ENCODE measurements at regions not wholly inside any gene's neighbourhood (a gene's known extent, or its start where the extent isn't known, plus 50 kb on each side); places are given as distances from the start of the nearest gene placed in this dataset.

DNA sequence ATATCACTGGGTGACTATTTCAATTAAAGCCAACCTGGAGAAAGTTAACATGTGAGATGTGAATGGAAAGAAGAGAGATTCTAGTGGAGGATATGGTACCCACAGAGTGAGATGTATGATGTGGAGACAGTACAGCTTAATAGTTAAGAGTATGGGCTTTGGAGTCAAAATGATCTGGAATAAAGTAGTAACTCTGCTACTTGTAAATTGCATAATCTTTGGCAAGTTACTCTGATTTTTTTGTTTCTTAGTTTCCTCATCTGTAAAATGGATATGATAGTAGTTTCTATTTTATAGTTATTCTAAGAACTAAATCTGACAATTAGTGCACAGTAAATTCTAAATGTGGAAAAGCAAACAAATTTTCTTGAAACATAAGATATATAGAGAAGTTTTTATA is 79.2 kb downstream of the ISOC1 start:
- H3K9me3 ChIP-seq (ENCODE audit: control insufficient read depth in 1 of 2, insufficient read depth in 1 of 2, low read depth in 1 of 2, low read length in 2 of 2): no peaks in the 10 kb centered on the region
- no peak overlapping the region for H3K27ac ChIP-seq (ENCODE audit: low read depth, low read length)
- TF ChIP-seq FOSL1 (IDR thresholded peaks at IDR 0.05; ENCODE audit: low read depth) (no peak), ELF1 (IDR thresholded peaks at IDR 0.05; ENCODE audit: borderline replicate concordance, low read depth) (no peak), JUND (IDR thresholded peaks at IDR 0.05) (no peak), SRF (IDR thresholded peaks at IDR 0.05; ENCODE audit: low read depth) (no peak), SP1 (IDR thresholded peaks at IDR 0.05; ENCODE audit: low read depth) (no peak), EGR1 (IDR thresholded peaks at IDR 0.05; ENCODE audit: low read depth) (no peak), EZH2 (IDR thresholded peaks at IDR 0.05) (no peak), ZBTB33 (IDR thresholded peaks at IDR 0.05; ENCODE audit: extremely low read depth, insufficient replicate concordance, low read length) (no peak)
- TF ChIP-seq, protein P1, sequence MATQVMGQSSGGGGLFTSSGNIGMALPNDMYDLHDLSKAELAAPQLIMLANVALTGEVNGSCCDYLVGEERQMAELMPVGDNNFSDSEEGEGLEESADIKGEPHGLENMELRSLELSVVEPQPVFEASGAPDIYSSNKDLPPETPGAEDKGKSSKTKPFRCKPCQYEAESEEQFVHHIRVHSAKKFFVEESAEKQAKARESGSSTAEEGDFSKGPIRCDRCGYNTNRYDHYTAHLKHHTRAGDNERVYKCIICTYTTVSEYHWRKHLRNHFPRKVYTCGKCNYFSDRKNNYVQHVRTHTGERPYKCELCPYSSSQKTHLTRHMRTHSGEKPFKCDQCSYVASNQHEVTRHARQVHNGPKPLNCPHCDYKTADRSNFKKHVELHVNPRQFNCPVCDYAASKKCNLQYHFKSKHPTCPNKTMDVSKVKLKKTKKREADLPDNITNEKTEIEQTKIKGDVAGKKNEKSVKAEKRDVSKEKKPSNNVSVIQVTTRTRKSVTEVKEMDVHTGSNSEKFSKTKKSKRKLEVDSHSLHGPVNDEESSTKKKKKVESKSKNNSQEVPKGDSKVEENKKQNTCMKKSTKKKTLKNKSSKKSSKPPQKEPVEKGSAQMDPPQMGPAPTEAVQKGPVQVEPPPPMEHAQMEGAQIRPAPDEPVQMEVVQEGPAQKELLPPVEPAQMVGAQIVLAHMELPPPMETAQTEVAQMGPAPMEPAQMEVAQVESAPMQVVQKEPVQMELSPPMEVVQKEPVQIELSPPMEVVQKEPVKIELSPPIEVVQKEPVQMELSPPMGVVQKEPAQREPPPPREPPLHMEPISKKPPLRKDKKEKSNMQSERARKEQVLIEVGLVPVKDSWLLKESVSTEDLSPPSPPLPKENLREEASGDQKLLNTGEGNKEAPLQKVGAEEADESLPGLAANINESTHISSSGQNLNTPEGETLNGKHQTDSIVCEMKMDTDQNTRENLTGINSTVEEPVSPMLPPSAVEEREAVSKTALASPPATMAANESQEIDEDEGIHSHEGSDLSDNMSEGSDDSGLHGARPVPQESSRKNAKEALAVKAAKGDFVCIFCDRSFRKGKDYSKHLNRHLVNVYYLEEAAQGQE (IDR thresholded peaks at IDR 0.05; ENCODE audit: low read depth): no peak
- TF ChIP-seq, protein P2, sequence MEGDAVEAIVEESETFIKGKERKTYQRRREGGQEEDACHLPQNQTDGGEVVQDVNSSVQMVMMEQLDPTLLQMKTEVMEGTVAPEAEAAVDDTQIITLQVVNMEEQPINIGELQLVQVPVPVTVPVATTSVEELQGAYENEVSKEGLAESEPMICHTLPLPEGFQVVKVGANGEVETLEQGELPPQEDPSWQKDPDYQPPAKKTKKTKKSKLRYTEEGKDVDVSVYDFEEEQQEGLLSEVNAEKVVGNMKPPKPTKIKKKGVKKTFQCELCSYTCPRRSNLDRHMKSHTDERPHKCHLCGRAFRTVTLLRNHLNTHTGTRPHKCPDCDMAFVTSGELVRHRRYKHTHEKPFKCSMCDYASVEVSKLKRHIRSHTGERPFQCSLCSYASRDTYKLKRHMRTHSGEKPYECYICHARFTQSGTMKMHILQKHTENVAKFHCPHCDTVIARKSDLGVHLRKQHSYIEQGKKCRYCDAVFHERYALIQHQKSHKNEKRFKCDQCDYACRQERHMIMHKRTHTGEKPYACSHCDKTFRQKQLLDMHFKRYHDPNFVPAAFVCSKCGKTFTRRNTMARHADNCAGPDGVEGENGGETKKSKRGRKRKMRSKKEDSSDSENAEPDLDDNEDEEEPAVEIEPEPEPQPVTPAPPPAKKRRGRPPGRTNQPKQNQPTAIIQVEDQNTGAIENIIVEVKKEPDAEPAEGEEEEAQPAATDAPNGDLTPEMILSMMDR (IDR thresholded peaks at IDR 0.05 in 2 of 3, conservative IDR thresholded peaks at IDR 0.05 in 1 of 3; ENCODE audit: borderline replicate concordance in 1 of 3, insufficient read depth in 1 of 3, low read depth in 2 of 3, low read length in 2 of 3): no peak
- intact Hi-C loops (cut with micrococcal nuclease): loop anchor here (2.0 to 10.0 kb wide), 2 partner anchors 371 to 679 kb away; no protein-coding TSS in a partner anchor
- H3K9ac ChIP-seq (ENCODE audit: low read length): no peak overlapping the region
- H4K20me1 ChIP-seq (ENCODE audit: insufficient read depth): no peaks in the 10 kb centered on the region
- H3K27me3 ChIP-seq (ENCODE audit: insufficient read depth, low read length): no peaks in the 10 kb centered on the region
- ChIA-PET POLR2A (no interaction called here), RAD21 (ENCODE audit: low non-redundant PET in 1 of 2, low total read pairs in 2 of 2, uncharacterized antibody in 2 of 2, unreplicated experiment in 2 of 2) (no interaction called here), CTCF (interaction anchor here (1.0 to 2.9 kb wide), 2 partner anchors 78 to 594 kb away, joined by 3 to 11 read pairs; no protein-coding TSS in a partner anchor)
- no peaks in the 10 kb centered on the region for H3K79me2 ChIP-seq (ENCODE audit: insufficient read depth, low read length)
- H3K4me2 ChIP-seq (ENCODE audit: low read length): no peak overlapping the region
- no peak overlapping the region for H2AFZ ChIP-seq (ENCODE audit: low read depth, low read length, poor library complexity, severe bottlenecking)
- H3K4me3 ChIP-seq (replicated peaks in 1 of 2; ENCODE audit: low read depth in 1 of 2, low read length in 2 of 2): no peak overlapping the region
- H3K9me2 ChIP-seq (ENCODE audit: insufficient read depth): no peaks in the 10 kb centered on the region
- ATAC-seq (no peak), DNase-seq (ENCODE audit: low read depth, low spot score) (no peak)
- H3K4me1 ChIP-seq (ENCODE audit: control insufficient read depth in 1 of 2, insufficient read depth in 2 of 2, low read length in 2 of 2): no peaks in the 10 kb centered on the region
- BruUV-seq (replicated peaks): no TSS peak
- H3K36me3 ChIP-seq (ENCODE audit: control insufficient read depth in 1 of 2, insufficient read depth in 2 of 2, low read length in 2 of 2): no peaks in the 10 kb centered on the region
